ENCODE measurements at regions not wholly inside any gene's neighbourhood (a gene's known extent, or its start where the extent isn't known, plus 50 kb on each side); places are given as distances from the start of the nearest gene placed in this dataset.
"Not testable (repeated sequence)": the region's sequence is repeated elsewhere in the genome, so short reads cannot be mapped to it uniquely, and the experiment has no call there.

- not testable (repeated sequence) for DNase-seq (ENCODE audit: low spot score)
These were observed 183.7 kb downstream of the NPIPA8 start for GRCh38 chr16:18152832-18153231.

- DNase-seq (ENCODE audit: low spot score): not testable (repeated sequence)
These were observed 188.4 kb downstream of the NPIPA8 start for GRCh38 chr16:18148132-18148531.

GRCh38 chr16:18146601-18147142 lies 189.9 kb downstream of the NPIPA8 start:
- not testable (repeated sequence) for DNase-seq (ENCODE audit: low spot score)

GRCh38 chr16:18142066-18142465 lies 194.5 kb downstream of the NPIPA8 start:
- DNase-seq (ENCODE audit: low spot score): not testable (repeated sequence)

GRCh38 chr16:18136288-18136687 lies 200.2 kb downstream of the NPIPA8 start:
- not testable (repeated sequence) for DNase-seq (ENCODE audit: low spot score)

- DNase-seq (ENCODE audit: low spot score): not testable (repeated sequence)
These were observed 201.5 kb downstream of the NPIPA8 start for GRCh38 chr16:18135024-18135423.

- not testable (repeated sequence) for DNase-seq (ENCODE audit: low spot score)
These were observed 204.9 kb downstream of the NPIPA8 start for GRCh38 chr16:18131587-18131986.

- DNase-seq (ENCODE audit: low spot score): not testable (repeated sequence)
These were observed 205.9 kb downstream of the NPIPA8 start for GRCh38 chr16:18130478-18131120.

GRCh38 chr16:18127033-18127432 lies 209.5 kb downstream of the NPIPA8 start:
- not testable (repeated sequence) for DNase-seq (ENCODE audit: low spot score)

- DNase-seq (ENCODE audit: low spot score): not testable (repeated sequence)
These were observed 217.4 kb downstream of the NPIPA8 start for GRCh38 chr16:18119092-18119491.

GRCh38 chr16:18118684-18119083 lies 217.9 kb downstream of the NPIPA8 start:
- not testable (repeated sequence) for DNase-seq (ENCODE audit: low spot score)

GRCh38 chr16:18118071-18118470 lies 218.5 kb downstream of the NPIPA8 start:
- not testable (repeated sequence) for DNase-seq (ENCODE audit: low spot score)

- not testable (repeated sequence) for DNase-seq (ENCODE audit: low spot score)
These were observed 232.1 kb downstream of the NPIPA8 start for GRCh38 chr16:18104412-18104811.

- DNase-seq (ENCODE audit: low spot score): not testable (repeated sequence)
These were observed 235.5 kb downstream of the NPIPA8 start for GRCh38 chr16:18101077-18101476.

GRCh38 chr16:18092605-18093004 lies 243.9 kb downstream of the NPIPA8 start:
- not testable (repeated sequence) for DNase-seq (ENCODE audit: low spot score)

- DNase-seq (ENCODE audit: low spot score): not testable (repeated sequence)
These were observed 255.7 kb downstream of the NPIPA8 start for GRCh38 chr16:18080658-18081363.

- DNase-seq (ENCODE audit: low spot score): not testable (repeated sequence)
These were observed 258.6 kb downstream of the NPIPA8 start for GRCh38 chr16:18077910-18078309.

GRCh38 chr16:18072161-18072560 lies 264.4 kb downstream of the NPIPA8 start:
- DNase-seq (ENCODE audit: low spot score): no peak

- DNase-seq (ENCODE audit: low spot score): no peak
These were observed 266.9 kb downstream of the NPIPA8 start for GRCh38 chr16:18069683-18070082.

GRCh38 chr16:18068477-18068876 lies 268.1 kb downstream of the NPIPA8 start:
- no peak for DNase-seq (ENCODE audit: low spot score)

- DNase-seq (ENCODE audit: low spot score): no peak
These were observed 273.8 kb downstream of the NPIPA8 start for GRCh38 chr16:18062713-18063112.

GRCh38 chr16:18060351-18060750 lies 276.2 kb downstream of the NPIPA8 start:
- DNase-seq (ENCODE audit: low spot score): no peak

- DNase-seq (ENCODE audit: low spot score): no peak
These were observed 277.0 kb downstream of the NPIPA8 start for GRCh38 chr16:18059577-18059976.

Measured in AG08396 (cell line).